ENCODE measurements at regions not wholly inside any gene's neighbourhood (a gene's known extent, or its start where the extent isn't known, plus 50 kb on each side); places are given as distances from the start of the nearest gene placed in this dataset.

- CTCF ChIA-PET = no interaction called here
- Histone ChIP-seq H3K27ac (no peak overlapping the region), H3K4me2 (no peak overlapping the region), H3K4me3 (no peak overlapping the region), H3K9me3 (no peaks in the 10 kb centered on the region), H3K4me1 (no peaks in the 10 kb centered on the region)
- TF ChIP-seq PBX3 (IDR thresholded peaks at IDR 0.05) = no peak
- no peak for TF ChIP-seq FOXS1 (CRISPR knock-in tag; IDR thresholded peaks at IDR 0.05)
- TF ChIP-seq CBX2 (IDR thresholded peaks at IDR 0.05; ENCODE audit: borderline replicate concordance, low read depth) = no peak
- TF ChIP-seq ZNF302 (CRISPR knock-in tag; IDR thresholded peaks at IDR 0.05) = no peak
- no peak for TF ChIP-seq KDM1A (IDR thresholded peaks at IDR 0.05; ENCODE audit: low read depth)
- no peak for TF ChIP-seq EP300 (IDR thresholded peaks at IDR 0.05)
- no peak for TF ChIP-seq CTCF (IDR thresholded peaks at IDR 0.05)
- TF ChIP-seq E2F6 (IDR thresholded peaks at IDR 0.05; ENCODE audit: borderline replicate concordance, low read depth) = no peak
- TF ChIP-seq HMGXB4 (CRISPR knock-in tag; IDR thresholded peaks at IDR 0.05; ENCODE audit: borderline replicate concordance) = no peak
- TF ChIP-seq CBX8 (IDR thresholded peaks at IDR 0.05) = no peak
- no peak for TF ChIP-seq ZFP36 (IDR thresholded peaks at IDR 0.05; ENCODE audit: borderline replicate concordance, partially characterized antibody)
- TF ChIP-seq BHLHE40 (IDR thresholded peaks at IDR 0.05; ENCODE audit: low read depth, low read length) = no peak
- no peak for TF ChIP-seq KDM5A (IDR thresholded peaks at IDR 0.05)
- no peak for TF ChIP-seq RFX5 (IDR thresholded peaks at IDR 0.05)
- no peak for TF ChIP-seq NFE2L2 (conservative IDR thresholded peaks at IDR 0.05; ENCODE audit: low read length)
- no peak for TF ChIP-seq ATOH8 (CRISPR knock-in tag; IDR thresholded peaks at IDR 0.05; ENCODE audit: low read depth)
- no peak for TF ChIP-seq REST (IDR thresholded peaks at IDR 0.05)
- TF ChIP-seq USF2 (IDR thresholded peaks at IDR 0.05) = no peak
- TF ChIP-seq HOXA7 (CRISPR knock-in tag; IDR thresholded peaks at IDR 0.05) = no peak
- no peak for FAIRE-seq
- no peak for ATAC-seq
- no peak for DNase-seq (ENCODE audit: low read depth in 1 of 2, low spot score in 1 of 2)
- POLR2A ChIA-PET = no interaction called here
Observed at GRCh38 chr2:195289081-195289480, 367.9 kb upstream of the SLC39A10 start.
